ENCODE measurements at regions not wholly inside any gene's neighbourhood (a gene's known extent, or its start where the extent isn't known, plus 50 kb on each side); places are given as distances from the start of the nearest gene placed in this dataset.
"Not testable (repeated sequence)": the region's sequence is repeated elsewhere in the genome, so short reads cannot be mapped to it uniquely, and the experiment has no call there.

GRCh38 chr5:72760259-72760658, 56.2 kb upstream of the TNPO1 start:
- no peak for DNase-seq

GRCh38 chr5:72752909-72753308, 63.6 kb upstream of the TNPO1 start:
- DNase-seq = peak; percentile 23 to 52

GRCh38 chr5:72749362-72749997, 67.0 kb upstream of the TNPO1 start:
- DNase-seq = no peak

GRCh38 chr5:72747826-72748225, 68.6 kb upstream of the TNPO1 start:
- no peak for DNase-seq

- no peak for DNase-seq
Measured at GRCh38 chr5:72746736-72747135, 69.7 kb upstream of the TNPO1 start.

GRCh38 chr5:72744136-72744535, 72.3 kb upstream of the TNPO1 start:
- no peak for DNase-seq

- DNase-seq = no peak
Measured at GRCh38 chr5:72741805-72742204, 74.7 kb upstream of the TNPO1 start.

- DNase-seq = no peak
Measured at GRCh38 chr5:72733810-72734209, 82.7 kb upstream of the TNPO1 start.

GRCh38 chr5:72723581-72723980, 92.9 kb upstream of the TNPO1 start:
- no peak for DNase-seq

- DNase-seq = peak in 1 of 2 experiments; percentile 30
Measured at GRCh38 chr5:72722792-72723452, 93.5 kb upstream of the TNPO1 start.

- DNase-seq = no peak
Measured at GRCh38 chr5:72721844-72722243, 94.6 kb upstream of the TNPO1 start.

GRCh38 chr5:72720205-72720604, 96.3 kb upstream of the TNPO1 start:
- no peak for DNase-seq

GRCh38 chr5:72711351-72711750, 105.1 kb upstream of the TNPO1 start:
- DNase-seq = peak in 1 of 2 experiments; percentile 17

GRCh38 chr5:72709341-72709740, 107.1 kb upstream of the TNPO1 start:
- no peak for DNase-seq

- no peak for DNase-seq
Measured at GRCh38 chr5:72705178-72705577, 111.3 kb upstream of the TNPO1 start.

- DNase-seq = no peak
Measured at GRCh38 chr5:72703876-72704275, 112.6 kb upstream of the TNPO1 start.

GRCh38 chr5:72702881-72703434, 113.5 kb upstream of the TNPO1 start:
- DNase-seq = no peak

GRCh38 chr5:72702105-72702504, 114.4 kb upstream of the TNPO1 start:
- not testable (repeated sequence) for DNase-seq

- no peak for DNase-seq
Measured at GRCh38 chr5:72698481-72698880, 118.0 kb upstream of the TNPO1 start.

GRCh38 chr5:72697622-72698021, 118.8 kb upstream of the TNPO1 start:
- DNase-seq = no peak

GRCh38 chr5:72695659-72696058, 120.8 kb upstream of the TNPO1 start:
- no peak for DNase-seq

- no peak for DNase-seq
Measured at GRCh38 chr5:72694856-72695255, 121.6 kb upstream of the TNPO1 start.

GRCh38 chr5:72693546-72694205, 122.8 kb upstream of the TNPO1 start:
- DNase-seq = no peak
